ENCODE measurements at regions not wholly inside any gene's neighbourhood (a gene's known extent, or its start where the extent isn't known, plus 50 kb on each side); places are given as distances from the start of the nearest gene placed in this dataset.

DNA sequence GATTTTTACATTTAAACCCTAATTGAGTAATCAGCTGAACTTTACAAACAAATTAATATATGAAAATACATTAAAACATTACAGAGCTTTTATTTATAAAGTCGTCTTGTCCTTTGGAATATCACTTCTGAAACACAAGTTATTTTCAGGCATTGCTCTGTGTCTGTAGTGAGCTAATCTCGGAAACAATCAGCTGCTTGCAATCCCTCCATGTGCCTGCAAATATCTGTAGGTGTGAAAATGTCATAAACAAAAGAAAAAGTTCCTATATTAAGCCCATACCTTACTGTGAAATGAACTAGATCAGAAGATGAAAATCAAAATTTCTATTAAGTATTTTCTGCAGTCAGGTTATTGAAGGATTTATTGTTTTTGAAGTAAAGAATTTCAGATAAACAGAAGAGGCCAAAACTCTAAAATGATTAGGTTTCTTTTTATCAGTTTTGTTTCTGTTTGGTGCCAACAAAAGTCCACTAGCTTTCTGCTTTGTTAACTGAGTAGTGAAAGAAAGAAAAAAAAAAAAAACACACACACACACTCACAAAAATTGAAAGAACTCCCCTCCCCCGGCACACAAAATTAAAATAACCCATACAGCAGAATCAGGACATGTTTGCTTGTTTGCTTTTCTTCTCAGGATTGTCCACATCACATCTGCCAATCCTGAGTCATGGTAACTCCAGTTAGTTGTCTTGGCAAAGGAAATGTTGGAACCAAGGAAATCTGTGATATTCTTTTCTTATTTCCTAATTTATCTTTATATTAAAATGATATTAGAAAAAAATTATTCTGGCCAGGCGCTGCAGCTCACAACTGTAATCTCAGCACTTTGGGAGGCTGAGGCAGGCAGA is 627.0 kb upstream of the SLC39A10 start:
- no peaks in the 10 kb centered on the region for H3K36me3 ChIP-seq (ENCODE audit: control insufficient read depth in 3 of 3, insufficient read depth in 2 of 3, low read depth in 1 of 3, low read length in 3 of 3)
- H3K4me1 ChIP-seq (ENCODE audit: control insufficient read depth in 3 of 3, insufficient read depth in 2 of 3, low read depth in 1 of 3, low read length in 2 of 3), result no peaks in the 10 kb centered on the region
- no peaks in the 10 kb centered on the region for H3K9me3 ChIP-seq (ENCODE audit: control insufficient read depth in 2 of 2, insufficient read depth in 1 of 2, low read depth in 1 of 2, low read length in 1 of 2)
- no peak overlapping the region for H3K4me3 ChIP-seq (ENCODE audit: low read depth in 1 of 3, low read length in 3 of 3)
- no peak overlapping the region for H3K27ac ChIP-seq (ENCODE audit: low read depth in 1 of 3, low read length in 2 of 3)
- DNase-seq (no peak), FAIRE-seq (no peak)
- WGBS, 3 donors, result 63 to 72% (median 64%) methylated on average over 4 of the region's 4 CpGs
- no peaks in the 10 kb centered on the region for H3K27me3 ChIP-seq (ENCODE audit: control insufficient read depth in 3 of 3, insufficient read depth in 3 of 3, low read length in 3 of 3)

DNA sequence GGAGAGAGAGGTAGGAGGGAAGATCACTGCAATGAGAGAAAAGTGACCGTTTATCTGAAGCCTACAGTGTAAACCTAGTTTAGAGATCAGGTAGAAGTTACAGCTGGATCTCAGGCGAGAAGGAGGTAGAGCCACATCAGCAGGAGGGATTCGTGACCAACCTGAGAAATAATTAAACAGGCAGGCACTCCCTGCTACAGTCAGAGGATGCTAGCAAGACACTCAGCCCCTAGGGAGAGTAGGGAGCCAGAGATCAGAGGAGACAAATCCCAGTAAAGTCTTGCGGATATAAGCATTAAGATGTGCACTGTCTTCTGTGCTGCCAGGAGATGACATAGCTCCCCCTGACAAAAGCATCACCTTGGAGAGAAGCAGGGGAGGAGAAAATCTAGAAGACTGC is 629.1 kb upstream of the SLC39A10 start:
- Histone ChIP-seq H3K4me3 (ENCODE audit: low read depth in 1 of 3, low read length in 3 of 3) (no peak overlapping the region), H3K9me3 (ENCODE audit: control insufficient read depth in 2 of 2, insufficient read depth in 1 of 2, low read depth in 1 of 2, low read length in 1 of 2) (no peaks in the 10 kb centered on the region), H3K27me3 (ENCODE audit: control insufficient read depth in 3 of 3, insufficient read depth in 3 of 3, low read length in 3 of 3) (no peaks in the 10 kb centered on the region), H3K4me1 (ENCODE audit: control insufficient read depth in 3 of 3, insufficient read depth in 2 of 3, low read depth in 1 of 3, low read length in 2 of 3) (no peaks in the 10 kb centered on the region), H3K36me3 (ENCODE audit: control insufficient read depth in 3 of 3, insufficient read depth in 2 of 3, low read depth in 1 of 3, low read length in 3 of 3) (no peaks in the 10 kb centered on the region), H3K27ac (ENCODE audit: low read depth in 1 of 3, low read length in 2 of 3) (no peak overlapping the region)
- DNase-seq (no peak), FAIRE-seq (no peak)
- 38 to 58% (median 53%) methylated on average over 4 of the region's 4 CpGs for WGBS, 3 donors

DNA sequence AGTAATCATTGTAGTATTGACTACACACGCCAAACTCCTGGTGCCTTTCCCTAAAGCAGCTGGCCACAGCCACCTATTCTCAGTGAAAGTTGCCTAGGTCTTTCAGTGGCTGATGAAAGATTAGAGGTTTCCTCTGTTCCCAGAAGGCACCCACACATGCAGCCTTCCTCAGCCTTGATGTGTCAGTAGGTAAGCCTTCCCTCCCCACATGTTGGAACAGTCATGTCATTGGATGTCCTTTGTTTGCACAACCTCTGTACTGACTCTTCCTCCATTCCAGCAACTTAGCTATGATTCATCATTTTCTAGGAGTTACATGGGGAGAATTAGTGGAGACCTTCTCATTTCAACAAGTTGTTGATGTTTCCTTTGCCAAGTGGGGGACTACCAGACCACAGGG is 630.8 kb upstream of the SLC39A10 start:
- FAIRE-seq (no peak), DNase-seq (no peak)
- no peaks in the 10 kb centered on the region for H3K4me1 ChIP-seq (ENCODE audit: control insufficient read depth in 3 of 3, insufficient read depth in 2 of 3, low read depth in 1 of 3, low read length in 2 of 3)
- H3K36me3 ChIP-seq (ENCODE audit: control insufficient read depth in 3 of 3, insufficient read depth in 2 of 3, low read depth in 1 of 3, low read length in 3 of 3), result no peaks in the 10 kb centered on the region
- 75 to 88% (median 85%) methylated on average over 1 of the region's 1 CpG for WGBS, 3 donors
- no peak overlapping the region for H3K27ac ChIP-seq (ENCODE audit: low read depth in 1 of 3, low read length in 2 of 3)
- no peaks in the 10 kb centered on the region for H3K9me3 ChIP-seq (ENCODE audit: control insufficient read depth in 2 of 2, insufficient read depth in 1 of 2, low read depth in 1 of 2, low read length in 1 of 2)
- H3K27me3 ChIP-seq (ENCODE audit: control insufficient read depth in 3 of 3, insufficient read depth in 3 of 3, low read length in 3 of 3), result no peaks in the 10 kb centered on the region
- H3K4me3 ChIP-seq (ENCODE audit: low read depth in 1 of 3, low read length in 3 of 3), result no peak overlapping the region

DNA sequence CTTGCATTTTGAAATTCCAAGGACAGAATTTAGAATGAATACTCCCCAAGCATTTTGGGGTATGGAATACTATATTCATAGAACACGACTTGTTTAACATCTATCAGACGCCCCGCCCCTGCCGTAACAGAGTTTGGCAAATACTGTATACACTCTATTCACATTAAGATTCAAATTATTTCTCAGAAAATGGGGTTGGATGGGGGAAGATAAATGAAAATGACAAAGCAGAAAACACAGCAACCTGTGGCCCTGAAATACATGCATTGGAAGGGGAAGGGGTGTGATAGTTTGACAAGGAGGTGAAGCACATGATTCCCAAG is 634.6 kb upstream of the SLC39A10 start:
- Histone ChIP-seq H3K36me3 (ENCODE audit: control insufficient read depth in 3 of 3, insufficient read depth in 2 of 3, low read depth in 1 of 3, low read length in 3 of 3) (no peaks in the 10 kb centered on the region), H3K4me1 (ENCODE audit: control insufficient read depth in 3 of 3, insufficient read depth in 2 of 3, low read depth in 1 of 3, low read length in 2 of 3) (no peaks in the 10 kb centered on the region), H3K4me3 (ENCODE audit: low read depth in 1 of 3, low read length in 3 of 3) (no peak overlapping the region), H3K27ac (ENCODE audit: low read depth in 1 of 3, low read length in 2 of 3) (no peak overlapping the region), H3K9me3 (ENCODE audit: control insufficient read depth in 2 of 2, insufficient read depth in 1 of 2, low read depth in 1 of 2, low read length in 1 of 2) (no peaks in the 10 kb centered on the region), H3K27me3 (ENCODE audit: control insufficient read depth in 3 of 3, insufficient read depth in 3 of 3, low read length in 3 of 3) (no peaks in the 10 kb centered on the region)
- 68 to 79% (median 79%) methylated on average over 4 of the region's 4 CpGs for WGBS, 3 donors
- FAIRE-seq (no peak), DNase-seq (no peak)

DNA sequence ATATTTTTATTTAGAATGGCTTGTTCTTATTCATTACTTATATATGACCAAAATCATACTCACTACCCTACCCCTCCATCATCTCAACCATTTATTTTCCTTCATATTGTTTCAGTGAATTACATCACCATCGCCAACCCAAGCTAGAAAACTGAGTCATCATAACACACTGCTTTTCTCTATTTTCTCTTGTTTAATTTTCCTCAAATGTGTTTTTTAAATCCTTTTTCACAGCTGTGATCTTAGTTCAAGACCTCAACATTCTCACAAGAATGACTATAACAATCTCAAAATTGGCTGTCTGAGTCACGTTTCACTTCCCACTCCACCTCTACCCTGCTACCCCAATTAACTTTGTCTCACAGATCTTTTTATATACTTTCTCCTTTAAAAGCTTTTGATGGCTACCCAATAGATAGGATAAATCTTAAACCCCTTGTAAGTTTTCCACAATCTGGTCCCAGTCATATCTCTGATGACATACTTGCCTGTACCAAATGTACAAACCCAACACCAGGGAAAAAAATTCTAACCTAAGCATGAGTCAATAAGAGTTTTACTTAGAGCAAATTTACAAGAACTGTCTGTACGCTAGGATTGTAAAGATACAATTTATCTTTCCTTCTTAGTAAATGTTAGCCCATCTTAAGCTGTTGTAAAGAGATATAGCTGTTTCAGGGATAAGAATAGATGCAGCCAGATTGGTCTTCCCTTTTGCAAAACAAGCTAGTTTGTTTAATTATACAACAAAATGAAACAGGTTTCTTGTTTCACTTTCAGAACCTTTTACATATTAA is 635.1 kb upstream of the SLC39A10 start:
- Histone ChIP-seq H3K4me3 (ENCODE audit: low read depth in 1 of 3, low read length in 3 of 3) (no peak overlapping the region), H3K27me3 (ENCODE audit: control insufficient read depth in 3 of 3, insufficient read depth in 3 of 3, low read length in 3 of 3) (no peaks in the 10 kb centered on the region), H3K4me1 (ENCODE audit: control insufficient read depth in 3 of 3, insufficient read depth in 2 of 3, low read depth in 1 of 3, low read length in 2 of 3) (no peaks in the 10 kb centered on the region), H3K27ac (ENCODE audit: low read depth in 1 of 3, low read length in 2 of 3) (no peak overlapping the region), H3K9me3 (ENCODE audit: control insufficient read depth in 2 of 2, insufficient read depth in 1 of 2, low read depth in 1 of 2, low read length in 1 of 2) (no peaks in the 10 kb centered on the region), H3K36me3 (ENCODE audit: control insufficient read depth in 3 of 3, insufficient read depth in 2 of 3, low read depth in 1 of 3, low read length in 3 of 3) (no peaks in the 10 kb centered on the region)
- DNase-seq (no peak), FAIRE-seq (no peak)
- 43 to 59% (median 44%) methylated on average over 3 of the region's 3 CpGs for WGBS, 3 donors

DNA sequence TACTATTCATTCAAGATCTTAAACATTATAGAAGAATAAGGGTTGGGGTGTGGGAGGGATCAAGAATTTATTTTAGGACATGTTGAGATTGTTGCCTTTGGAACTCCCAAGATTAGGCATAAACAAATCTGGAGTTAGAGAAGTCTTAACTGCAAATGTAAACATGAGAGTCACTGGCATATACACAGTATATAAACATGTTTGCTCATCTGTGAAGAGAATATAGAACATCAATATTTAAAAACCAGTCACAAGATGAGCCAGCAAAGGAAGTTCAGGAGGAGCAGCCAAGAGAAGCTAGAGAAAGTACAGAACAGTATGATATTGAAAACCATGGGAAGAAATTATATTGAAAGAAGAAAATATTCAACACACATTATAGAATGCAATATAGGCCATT is 638.6 kb upstream of the SLC39A10 start:
- FAIRE-seq, result no peak
- H3K27me3 ChIP-seq (ENCODE audit: control insufficient read depth in 3 of 3, insufficient read depth in 3 of 3, low read length in 3 of 3), result no peaks in the 10 kb centered on the region
- H3K9me3 ChIP-seq (ENCODE audit: control insufficient read depth in 2 of 2, insufficient read depth in 1 of 2, low read depth in 1 of 2, low read length in 1 of 2), result no peaks in the 10 kb centered on the region
- no peaks in the 10 kb centered on the region for H3K4me1 ChIP-seq (ENCODE audit: control insufficient read depth in 3 of 3, insufficient read depth in 2 of 3, low read depth in 1 of 3, low read length in 2 of 3)
- H3K27ac ChIP-seq (ENCODE audit: low read depth in 1 of 3, low read length in 2 of 3), result no peak overlapping the region
- no peaks in the 10 kb centered on the region for H3K36me3 ChIP-seq (ENCODE audit: control insufficient read depth in 3 of 3, insufficient read depth in 2 of 3, low read depth in 1 of 3, low read length in 3 of 3)
- H3K4me3 ChIP-seq (ENCODE audit: low read depth in 1 of 3, low read length in 3 of 3), result no peak overlapping the region
- DNase-seq, result peak in 1 of 2 donors; percentile 2

DNA sequence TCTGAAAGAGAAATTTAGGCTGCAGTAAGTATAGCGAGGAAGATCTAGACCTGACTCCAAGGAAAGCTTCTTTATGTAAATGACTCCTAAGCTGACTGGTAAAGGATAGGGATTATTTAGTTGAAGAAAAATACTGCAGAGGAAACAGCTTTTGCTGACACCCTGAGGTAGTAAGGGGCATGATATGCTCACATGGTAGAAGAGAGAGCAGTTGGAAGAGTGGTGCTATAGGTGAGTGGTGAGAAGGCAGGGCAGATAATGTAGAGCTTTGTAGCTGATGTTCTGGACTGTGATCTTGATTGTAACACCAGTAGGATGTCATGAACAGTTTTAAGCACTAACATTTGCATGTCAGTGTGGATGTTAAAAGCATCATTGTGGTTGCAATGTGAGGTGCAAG is 639.1 kb upstream of the SLC39A10 start:
- no peaks in the 10 kb centered on the region for H3K4me1 ChIP-seq (ENCODE audit: control insufficient read depth in 3 of 3, insufficient read depth in 2 of 3, low read depth in 1 of 3, low read length in 2 of 3)
- H3K36me3 ChIP-seq (ENCODE audit: control insufficient read depth in 3 of 3, insufficient read depth in 2 of 3, low read depth in 1 of 3, low read length in 3 of 3), result no peaks in the 10 kb centered on the region
- H3K27me3 ChIP-seq (ENCODE audit: control insufficient read depth in 3 of 3, insufficient read depth in 3 of 3, low read length in 3 of 3), result no peaks in the 10 kb centered on the region
- no peak overlapping the region for H3K4me3 ChIP-seq (ENCODE audit: low read depth in 1 of 3, low read length in 3 of 3)
- DNase-seq (no peak), FAIRE-seq (no peak)
- WGBS, 3 donors, result 84 to 92% (median 91%) methylated on average over 1 of the region's 1 CpG
- no peaks in the 10 kb centered on the region for H3K9me3 ChIP-seq (ENCODE audit: control insufficient read depth in 2 of 2, insufficient read depth in 1 of 2, low read depth in 1 of 2, low read length in 1 of 2)
- no peak overlapping the region for H3K27ac ChIP-seq (ENCODE audit: low read depth in 1 of 3, low read length in 2 of 3)

DNA sequence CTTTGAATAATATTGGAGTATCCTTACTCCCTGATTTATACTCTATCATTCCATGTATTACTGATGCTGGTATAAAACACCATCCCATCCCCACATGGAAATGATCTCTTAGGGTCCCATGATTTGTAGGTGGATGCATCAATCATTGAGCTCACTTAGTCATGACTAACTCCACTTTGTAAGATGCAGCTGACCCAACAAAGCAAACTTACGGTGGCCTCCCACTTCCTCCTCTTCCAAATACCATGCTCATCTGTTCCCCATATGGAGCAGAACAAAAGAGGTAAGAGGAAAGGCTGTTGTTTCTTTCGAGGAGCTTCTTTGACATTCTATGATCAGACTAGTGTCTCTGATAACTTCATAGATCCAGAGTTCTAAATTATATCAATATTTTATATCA is 640.2 kb upstream of the SLC39A10 start:
- no peaks in the 10 kb centered on the region for H3K36me3 ChIP-seq (ENCODE audit: control insufficient read depth in 3 of 3, insufficient read depth in 2 of 3, low read depth in 1 of 3, low read length in 3 of 3)
- H3K4me1 ChIP-seq (ENCODE audit: control insufficient read depth in 3 of 3, insufficient read depth in 2 of 3, low read depth in 1 of 3, low read length in 2 of 3), result no peaks in the 10 kb centered on the region
- no peaks in the 10 kb centered on the region for H3K27me3 ChIP-seq (ENCODE audit: control insufficient read depth in 3 of 3, insufficient read depth in 3 of 3, low read length in 3 of 3)
- no peak for DNase-seq
- no peak overlapping the region for H3K27ac ChIP-seq (ENCODE audit: low read depth in 1 of 3, low read length in 2 of 3)
- WGBS, 3 donors, result 70 to 87% (median 70%) methylated on average over 2 of the region's 2 CpGs
- no peak for FAIRE-seq
- H3K9me3 ChIP-seq (ENCODE audit: control insufficient read depth in 2 of 2, insufficient read depth in 1 of 2, low read depth in 1 of 2, low read length in 1 of 2), result no peaks in the 10 kb centered on the region
- no peak overlapping the region for H3K4me3 ChIP-seq (ENCODE audit: low read depth in 1 of 3, low read length in 3 of 3)

Data from small intestine (tissue), 7 donors.